Retinal pigment epithelial cell (primary cell): ENCODE measurements at regions not wholly inside any gene's neighbourhood (a gene's known extent, or its start where the extent isn't known, plus 50 kb on each side); places are given as distances from the start of the nearest gene placed in this dataset.

ENCODE experiments used
- DNase-seq: peaks from one replicate; pipeline ENCODE4 v3.0.0-alpha.2; 2010; ENCODE audit warnings: low read depth
- H3K4me3 ChIP-seq: 2 replicates; pipeline ENCODE4 v1.5.1; 2011; ENCODE audit warnings: mild to moderate bottlenecking, low read length, control low read depth, moderate library complexity
- CTCF ChIP-seq: conservative IDR thresholded peaks from 2 replicates; pipeline ENCODE4 v1.5.1; 2011; ENCODE audit warnings: low read depth, low read length, control low read depth, inconsistent platforms

- DNase-seq = no peak
- no peak for TF ChIP-seq CTCF
- H3K4me3 ChIP-seq = no peak overlapping the region
Observed at GRCh38 chr4:138647433-138647832, 368.1 kb upstream of the NOCT start.

- DNase-seq = no peak
- no peak overlapping the region for H3K4me3 ChIP-seq
- TF ChIP-seq CTCF = no peak
Observed at GRCh38 chr4:138646383-138646782, 369.2 kb upstream of the NOCT start.

GRCh38 chr4:138645289-138645688 is 370.3 kb upstream of the NOCT start:
- DNase-seq = no peak
- H3K4me3 ChIP-seq = no peak overlapping the region
- no peak for TF ChIP-seq CTCF

GRCh38 chr4:138644322-138644721 is 371.3 kb upstream of the NOCT start:
- DNase-seq = no peak
- no peak for TF ChIP-seq CTCF
- no peak overlapping the region for H3K4me3 ChIP-seq

GRCh38 chr4:138643827-138644226 is 371.8 kb upstream of the NOCT start:
- no peak for TF ChIP-seq CTCF
- no peak for DNase-seq
- H3K4me3 ChIP-seq = no peak overlapping the region

- no peak overlapping the region for H3K4me3 ChIP-seq
- no peak for TF ChIP-seq CTCF
- no peak for DNase-seq
Observed at GRCh38 chr4:138639018-138639741, 376.4 kb upstream of the NOCT start.

- no peak for TF ChIP-seq CTCF
Observed at GRCh38 chr4:138636781-138637180, 378.8 kb upstream of the NOCT start.

More at GRCh38 chr4:138636781-138637180, 378.8 kb upstream of the NOCT start:
- DNase-seq = no peak
- no peak overlapping the region for H3K4me3 ChIP-seq
